Transverse colon (tissue), 4 donors: ENCODE measurements at regions not wholly inside any gene's neighbourhood (a gene's known extent, or its start where the extent isn't known, plus 50 kb on each side); places are given as distances from the start of the nearest gene placed in this dataset.

Experiments used
- DNase-seq: peaks from one replicate; pipeline ENCODE4 v3.0.0-alpha.2; 2019
- H3K27ac ChIP-seq, 4 donors: fragments of 200-600 bp; sonication (generic); 2 replicates each; pipeline ENCODE4 v1.5.1; 2016 to 2018; ENCODE audit warnings: inconsistent platforms in 4 of 4
- H3K27me3 ChIP-seq: fragments of 200-600 bp; sonication (generic); 2 replicates; pipeline ENCODE4 v1.5.1; 2017; ENCODE audit warnings: inconsistent platforms
- H3K36me3 ChIP-seq, 4 donors: fragments of 200-600 bp; sonication (generic); 2 replicates each; pipeline ENCODE4 v1.5.1; 2017 to 2019; ENCODE audit warnings: inconsistent platforms in 4 of 4
- H3K4me1 ChIP-seq, 4 donors: fragments of 200-600 bp; sonication (generic); 2 replicates each; pipeline ENCODE4 v1.5.1; 2017 to 2020; ENCODE audit warnings: inconsistent platforms in 4 of 4
- H3K4me3 ChIP-seq, 4 donors: fragments of 200-600 bp; sonication (generic); 1 replicate in 1 of 4; 2 replicates in 3 of 4; pipeline versions ENCODE4 v1.5.1 to v1.6.1; 2017 to 2019; ENCODE audit warnings: inconsistent platforms in 4 of 4
- H3K9me3 ChIP-seq, 2 donors: fragments of 200-600 bp; sonication (generic); 2 replicates each; pipeline ENCODE4 v1.5.1; 2017 to 2019; ENCODE audit warnings: inconsistent platforms in 2 of 2
- CTCF ChIP-seq, 5 experiments: fragments of 200-600 bp in 3 of 5; fragments of 450-650 bp in 2 of 5; sonication (generic) in 3 of 5; IDR thresholded peaks; 1 replicate in 2 of 5; 2 replicates in 3 of 5; pipeline ENCODE4 v1.5.1; 2016 to 2017; ENCODE audit warnings: antibody characterized with exemption in 5 of 5, inconsistent platforms in 3 of 5, mild to moderate bottlenecking in 2 of 5, moderate library complexity in 1 of 5
- EP300 ChIP-seq: sonication (generic); formaldehyde crosslinking; IDR thresholded peaks from one replicate; pipeline ENCODE4 v1.6.1; 2017; ENCODE audit warnings: antibody characterized with exemption, low read depth
- POLR2A ChIP-seq: fragments of 450-650 bp; IDR thresholded peaks from one replicate; pipeline ENCODE4 v1.6.1; 2016; ENCODE audit warnings: antibody characterized with exemption, mild to moderate bottlenecking, moderate library complexity
- POLR2AphosphoS5 ChIP-seq, 3 donors: sonication (generic); formaldehyde crosslinking; IDR thresholded peaks; one replicate each; pipeline ENCODE4 v1.6.1; 2016; ENCODE audit warnings: antibody characterized with exemption in 3 of 3
- WGBS, 2 donors: methylation state at CpG; one replicate each; pipeline ENCODE4 v1.1.5; 2018; ENCODE audit warnings: low coverage in 1 of 2; 5-methylcytosine and 5-hydroxymethylcytosine counted together
- in situ Hi-C, 4 donors: fragments of 200-750 bp; cut with MboI; loops; one replicate each; pipeline versions ENCODE4 v1.15.0 to v1.15.1; 2017; ENCODE audit warnings: low sequenced_read_pairs in 3 of 4, low pct_ligation_motif_present in 1 of 4, low pct_unique_long_range_greater_than_20kb in 1 of 4
- intact Hi-C: fragments of 100-400 bp; cut with DNase I; formaldehyde crosslinking; loops from one replicate; pipeline ENCODE4 v1.15.1; 2023; ENCODE audit warnings: low total_unique reads

GRCh38 chr5:84450617-84451414 lies 66.1 kb upstream of the EDIL3 start:
- no peak overlapping the region for H3K4me3 ChIP-seq
- no peaks in the 10 kb centered on the region for H3K4me1 ChIP-seq
- no peaks in the 10 kb centered on the region for H3K36me3 ChIP-seq
- peaks cover 0 to 8% of the 10 kb centered on the region in 2 donors for H3K9me3 ChIP-seq
- peak in 4 of 5 experiments; percentile 35 to 48 (median 36) for TF ChIP-seq CTCF (IDR thresholded peaks at IDR 0.05)
- no peak for TF ChIP-seq POLR2AphosphoS5 (IDR thresholded peaks at IDR 0.05)
- 83 to 89% methylated on average over 2 of the region's 2 CpGs for WGBS, 2 donors
- H3K27ac ChIP-seq: no peak overlapping the region
- intact Hi-C loops: no loop called here
- in situ Hi-C loops: no loop called here
- DNase-seq: no peak
- H3K27me3 ChIP-seq: no peaks in the 10 kb centered on the region

GRCh38 chr5:84445049-84445685 lies 60.5 kb upstream of the EDIL3 start:
- in situ Hi-C loops: no loop called here

DNA sequence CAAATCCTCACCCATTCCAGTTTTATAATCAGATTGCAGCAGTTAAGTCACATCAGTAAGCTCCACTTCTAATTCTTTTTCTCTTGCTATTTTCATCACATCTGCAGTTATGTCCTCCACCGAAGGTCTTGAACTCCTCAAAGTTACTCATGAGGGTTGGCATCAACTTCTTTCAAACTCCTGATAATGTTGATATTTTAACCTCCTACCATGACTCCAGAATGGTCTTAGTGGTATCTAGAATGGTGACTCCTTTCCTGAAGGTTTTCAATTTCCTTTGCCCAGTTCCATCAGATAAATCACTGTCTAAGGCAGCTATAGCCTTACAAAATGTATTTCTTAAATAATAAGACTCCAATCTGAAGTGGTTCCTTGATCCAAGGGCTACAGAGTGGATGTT lies 53.8 kb upstream of the EDIL3 start:
- H3K9me3 ChIP-seq: no peaks in the 10 kb centered on the region
- no peaks in the 10 kb centered on the region for H3K27me3 ChIP-seq
- no peaks in the 10 kb centered on the region for H3K4me1 ChIP-seq
- no peak overlapping the region for H3K4me3 ChIP-seq
- no peaks in the 10 kb centered on the region for H3K36me3 ChIP-seq
- no peak for TF ChIP-seq EP300
- no peak for TF ChIP-seq POLR2A
- no peak for TF ChIP-seq POLR2AphosphoS5 (IDR thresholded peaks at IDR 0.05)
- no peak for TF ChIP-seq CTCF (IDR thresholded peaks at IDR 0.05)
- no peak overlapping the region for H3K27ac ChIP-seq
- no peak for DNase-seq
- intact Hi-C loops (no loop called here), in situ Hi-C loops (no loop called here)
- WGBS, 2 donors: 92 to 100% methylated on average over 1 of the region's 1 CpG

More at GRCh38 chr5:84445049-84445685, 60.5 kb upstream of the EDIL3 start:
- Histone ChIP-seq H3K27ac (no peak overlapping the region), H3K4me1 (no peaks in the 10 kb centered on the region), H3K9me3 (no peaks in the 10 kb centered on the region), H3K36me3 (no peaks in the 10 kb centered on the region), H3K27me3 (no peaks in the 10 kb centered on the region), H3K4me3 (no peak overlapping the region)
- TF ChIP-seq POLR2AphosphoS5 (IDR thresholded peaks at IDR 0.05): no peak
- no peak for TF ChIP-seq CTCF (IDR thresholded peaks at IDR 0.05)
- no peak for TF ChIP-seq EP300
- TF ChIP-seq POLR2A: no peak
- 63 to 83% methylated on average over 1 to 2 of the region's 2 CpGs for WGBS, 2 donors
- intact Hi-C loops: no loop called here
- no peak for DNase-seq

- no peak for DNase-seq
- H3K27me3 ChIP-seq: no peaks in the 10 kb centered on the region
- intact Hi-C loops: no loop called here
- in situ Hi-C loops: no loop called here
- no peaks in the 10 kb centered on the region for H3K36me3 ChIP-seq
- WGBS, 2 donors: 68 to 81% methylated on average over 2 of the region's 2 CpGs
- H3K27ac ChIP-seq: no peak overlapping the region
- H3K4me3 ChIP-seq: no peak overlapping the region
- no peaks in the 10 kb centered on the region for H3K4me1 ChIP-seq
- TF ChIP-seq EP300 (no peak), POLR2AphosphoS5 (IDR thresholded peaks at IDR 0.05) (no peak), CTCF (IDR thresholded peaks at IDR 0.05) (no peak), POLR2A (no peak)
- H3K9me3 ChIP-seq: no peaks in the 10 kb centered on the region
Measured at GRCh38 chr5:84437673-84438315, 53.1 kb upstream of the EDIL3 start.
